ENCODE measurements at regions not wholly inside any gene's neighbourhood (a gene's known extent, or its start where the extent isn't known, plus 50 kb on each side); places are given as distances from the start of the nearest gene placed in this dataset.

- ChIA-PET CTCF (no interaction called here), POLR2A (no interaction called here)
- H3K27ac Mint-ChIP-seq, result no peak overlapping the region
- no peaks in the 10 kb centered on the region for H3K36me3 Mint-ChIP-seq
- no peak for DNase-seq (ENCODE audit: low spot score)
- TF ChIP-seq, protein P1, sequence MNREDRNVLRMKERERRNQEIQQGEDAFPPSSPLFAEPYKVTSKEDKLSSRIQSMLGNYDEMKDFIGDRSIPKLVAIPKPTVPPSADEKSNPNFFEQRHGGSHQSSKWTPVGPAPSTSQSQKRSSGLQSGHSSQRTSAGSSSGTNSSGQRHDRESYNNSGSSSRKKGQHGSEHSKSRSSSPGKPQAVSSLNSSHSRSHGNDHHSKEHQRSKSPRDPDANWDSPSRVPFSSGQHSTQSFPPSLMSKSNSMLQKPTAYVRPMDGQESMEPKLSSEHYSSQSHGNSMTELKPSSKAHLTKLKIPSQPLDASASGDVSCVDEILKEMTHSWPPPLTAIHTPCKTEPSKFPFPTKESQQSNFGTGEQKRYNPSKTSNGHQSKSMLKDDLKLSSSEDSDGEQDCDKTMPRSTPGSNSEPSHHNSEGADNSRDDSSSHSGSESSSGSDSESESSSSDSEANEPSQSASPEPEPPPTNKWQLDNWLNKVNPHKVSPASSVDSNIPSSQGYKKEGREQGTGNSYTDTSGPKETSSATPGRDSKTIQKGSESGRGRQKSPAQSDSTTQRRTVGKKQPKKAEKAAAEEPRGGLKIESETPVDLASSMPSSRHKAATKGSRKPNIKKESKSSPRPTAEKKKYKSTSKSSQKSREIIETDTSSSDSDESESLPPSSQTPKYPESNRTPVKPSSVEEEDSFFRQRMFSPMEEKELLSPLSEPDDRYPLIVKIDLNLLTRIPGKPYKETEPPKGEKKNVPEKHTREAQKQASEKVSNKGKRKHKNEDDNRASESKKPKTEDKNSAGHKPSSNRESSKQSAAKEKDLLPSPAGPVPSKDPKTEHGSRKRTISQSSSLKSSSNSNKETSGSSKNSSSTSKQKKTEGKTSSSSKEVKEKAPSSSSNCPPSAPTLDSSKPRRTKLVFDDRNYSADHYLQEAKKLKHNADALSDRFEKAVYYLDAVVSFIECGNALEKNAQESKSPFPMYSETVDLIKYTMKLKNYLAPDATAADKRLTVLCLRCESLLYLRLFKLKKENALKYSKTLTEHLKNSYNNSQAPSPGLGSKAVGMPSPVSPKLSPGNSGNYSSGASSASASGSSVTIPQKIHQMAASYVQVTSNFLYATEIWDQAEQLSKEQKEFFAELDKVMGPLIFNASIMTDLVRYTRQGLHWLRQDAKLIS (CRISPR knock-in tag; IDR thresholded peaks at IDR 0.05; ENCODE audit: borderline replicate concordance), result no peak
- TF ChIP-seq CREB1 (CRISPR knock-in tag; IDR thresholded peaks at IDR 0.05), result no peak
- no peak for TF ChIP-seq ARID4B (CRISPR knock-in tag; IDR thresholded peaks at IDR 0.05; ENCODE audit: borderline replicate concordance)
- TF ChIP-seq ESRRA (CRISPR knock-in tag; IDR thresholded peaks at IDR 0.05; ENCODE audit: borderline replicate concordance), result no peak
- no peak for TF ChIP-seq ZNF232 (CRISPR knock-in tag; IDR thresholded peaks at IDR 0.05)
- no peak for TF ChIP-seq ZNF121 (CRISPR knock-in tag; IDR thresholded peaks at IDR 0.05)
- TF ChIP-seq ZBTB43 (CRISPR knock-in tag; IDR thresholded peaks at IDR 0.05), result no peak
- TF ChIP-seq CTCF (IDR thresholded peaks at IDR 0.05), result no peak
- no peak for TF ChIP-seq ZNF317 (CRISPR knock-in tag; IDR thresholded peaks at IDR 0.05; ENCODE audit: borderline replicate concordance, low read depth)
- TF ChIP-seq CDX4 (CRISPR knock-in tag; IDR thresholded peaks at IDR 0.05; ENCODE audit: borderline replicate concordance), result no peak
- TF ChIP-seq ATF1 (CRISPR knock-in tag; IDR thresholded peaks at IDR 0.05), result no peak
- TF ChIP-seq JAZF1 (CRISPR knock-in tag; IDR thresholded peaks at IDR 0.05), result no peak
- TF ChIP-seq, protein P2, sequence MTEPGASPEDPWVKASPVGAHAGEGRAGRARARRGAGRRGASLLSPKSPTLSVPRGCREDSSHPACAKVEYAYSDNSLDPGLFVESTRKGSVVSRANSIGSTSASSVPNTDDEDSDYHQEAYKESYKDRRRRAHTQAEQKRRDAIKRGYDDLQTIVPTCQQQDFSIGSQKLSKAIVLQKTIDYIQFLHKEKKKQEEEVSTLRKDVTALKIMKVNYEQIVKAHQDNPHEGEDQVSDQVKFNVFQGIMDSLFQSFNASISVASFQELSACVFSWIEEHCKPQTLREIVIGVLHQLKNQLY (CRISPR knock-in tag; IDR thresholded peaks at IDR 0.05), result no peak
- ATAC-seq, result no peak
- H3K4me1 Mint-ChIP-seq, result peaks cover 26% of the 10 kb centered on the region
- no peak overlapping the region for H3K4me3 Mint-ChIP-seq
- H3K27me3 Mint-ChIP-seq (ENCODE audit: low read depth), result no peaks in the 10 kb centered on the region; the same call in 1 of the 2 replicates
- no peaks in the 10 kb centered on the region for H3K9me3 Mint-ChIP-seq
These were observed 489.6 kb downstream of the TTLL7 start for GRCh38 chr1:83509301-83509781.
